Esophagus muscularis mucosa (tissue), 4 donors: ENCODE measurements at regions not wholly inside any gene's neighbourhood (a gene's known extent, or its start where the extent isn't known, plus 50 kb on each side); places are given as distances from the start of the nearest gene placed in this dataset.

Experiments used
- DNase-seq: peaks from one replicate; pipeline ENCODE4 v3.0.0-alpha.2; 2017; ENCODE audit errors: extremely low spot score
- H3K27ac ChIP-seq, 4 donors: fragments of 200-600 bp; sonication (generic); replicated peaks in 1 of 4; 1 replicate in 3 of 4; 2 replicates in 1 of 4; pipeline ENCODE4 v1.5.1; 2016 to 2019; ENCODE audit warnings: mild to moderate bottlenecking in 1 of 4
- H3K27me3 ChIP-seq, 4 donors: fragments of 200-600 bp; sonication (generic); one replicate each; pipeline versions ENCODE4 v1.5.1 to v1.6.0; 2016 to 2019
- H3K36me3 ChIP-seq, 4 donors: fragments of 200-600 bp; sonication (generic); one replicate each; pipeline ENCODE4 v1.5.1; 2016 to 2019
- H3K4me1 ChIP-seq, 4 donors: fragments of 200-600 bp; sonication (generic); one replicate each; pipeline ENCODE4 v1.5.1; 2016 to 2019
- H3K4me3 ChIP-seq, 4 donors: fragments of 200-600 bp; sonication (generic); 1 replicate in 2 of 4; 2 replicates in 2 of 4; pipeline ENCODE4 v1.5.1; 2016 to 2019; ENCODE audit warnings: mild to moderate bottlenecking in 4 of 4, moderate library complexity in 1 of 4
- H3K9me3 ChIP-seq, 4 donors: fragments of 200-600 bp; sonication (generic); 1 replicate in 3 of 4; 2 replicates in 1 of 4; pipeline ENCODE4 v1.5.1; 2016 to 2019
- CTCF ChIP-seq, 3 experiments: fragments of 200-600 bp in 2 of 3; fragments of 450-650 bp in 1 of 3; sonication (generic) in 2 of 3; IDR thresholded peaks; one replicate each; pipeline ENCODE4 v1.5.1; 2017 to 2019; ENCODE audit warnings: antibody characterized with exemption in 3 of 3, mild to moderate bottlenecking in 2 of 3, moderate library complexity in 1 of 3
- EP300 ChIP-seq: sonication (generic); formaldehyde crosslinking; IDR thresholded peaks from one replicate; pipeline ENCODE4 v1.6.1; 2017; ENCODE audit warnings: antibody characterized with exemption
- POLR2A ChIP-seq: fragments of 450-650 bp; IDR thresholded peaks from one replicate; pipeline ENCODE4 v1.6.1; 2017; ENCODE audit warnings: antibody characterized with exemption, moderate library complexity, mild to moderate bottlenecking, low read depth
- POLR2AphosphoS5 ChIP-seq, 2 donors: sonication (generic); formaldehyde crosslinking; IDR thresholded peaks; one replicate each; pipeline ENCODE4 v1.6.1; 2017; ENCODE audit warnings: antibody characterized with exemption in 2 of 2
- WGBS: methylation state at CpG from one replicate; pipeline ENCODE4 v1.1.5; 2018; 5-methylcytosine and 5-hydroxymethylcytosine counted together
- intact Hi-C: fragments of 100-400 bp; cut with DNase I; formaldehyde crosslinking; loops from one replicate; pipeline ENCODE4 v1.15.1; 2023

DNA sequence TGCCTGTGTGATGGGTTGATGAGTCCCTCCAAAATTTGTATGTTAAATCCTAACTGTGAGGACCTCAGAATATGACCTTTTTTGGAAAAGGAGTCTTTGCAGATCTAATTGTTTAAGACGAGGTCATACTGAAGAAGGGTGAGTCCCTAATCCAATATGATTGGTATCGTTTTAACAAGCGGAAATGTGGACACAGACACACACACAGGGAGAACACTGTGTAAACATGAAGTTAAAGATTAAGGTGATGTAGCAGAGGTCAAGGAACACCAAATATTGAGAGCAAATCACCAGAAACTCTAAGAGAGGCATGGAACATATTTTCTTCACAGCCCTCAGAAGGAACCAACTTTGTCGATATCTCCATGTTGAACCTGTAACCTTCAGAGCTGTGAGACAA lies 1106.7 kb downstream of the SLC6A15 start:
- Histone ChIP-seq H3K27me3 (no peaks in the 10 kb centered on the region), H3K4me1 (no peaks in the 10 kb centered on the region), H3K36me3 (no peaks in the 10 kb centered on the region), H3K9me3 (no peaks in the 10 kb centered on the region), H3K27ac (no peak overlapping the region), H3K4me3 (no peak overlapping the region)
- intact Hi-C loops: no loop called here
- no peak for TF ChIP-seq EP300
- TF ChIP-seq POLR2AphosphoS5 (IDR thresholded peaks at IDR 0.05): no peak
- TF ChIP-seq POLR2A: no peak
- TF ChIP-seq CTCF (IDR thresholded peaks at IDR 0.05): no peak
- 84% methylated on average over 4 of the region's 4 CpGs for WGBS
- no peak for DNase-seq

GRCh38 chr12:83805156-83805772 lies 1107.3 kb downstream of the SLC6A15 start:
- intact Hi-C loops: no loop called here
- Histone ChIP-seq H3K27ac (no peak overlapping the region), H3K27me3 (no peaks in the 10 kb centered on the region), H3K36me3 (no peaks in the 10 kb centered on the region), H3K4me3 (no peak overlapping the region), H3K9me3 (no peaks in the 10 kb centered on the region), H3K4me1 (no peaks in the 10 kb centered on the region)
- TF ChIP-seq EP300 (no peak), POLR2AphosphoS5 (IDR thresholded peaks at IDR 0.05) (no peak), POLR2A (no peak), CTCF (IDR thresholded peaks at IDR 0.05) (no peak)
- no peak for DNase-seq
- WGBS: 65% methylated on average over 4 of the region's 4 CpGs

- TF ChIP-seq POLR2A (no peak), POLR2AphosphoS5 (IDR thresholded peaks at IDR 0.05) (no peak), CTCF (IDR thresholded peaks at IDR 0.05) (no peak)
- Histone ChIP-seq H3K4me3 (no peak overlapping the region), H3K4me1 (no peaks in the 10 kb centered on the region), H3K36me3 (no peaks in the 10 kb centered on the region), H3K27me3 (no peaks in the 10 kb centered on the region), H3K27ac (no peak overlapping the region), H3K9me3 (no peaks in the 10 kb centered on the region)
- no peak for DNase-seq
- intact Hi-C loops: no loop called here
These were observed 1110.6 kb downstream of the SLC6A15 start for GRCh38 chr12:83801972-83802371.

GRCh38 chr12:83800022-83800421 lies 1112.6 kb downstream of the SLC6A15 start:
- TF ChIP-seq POLR2AphosphoS5 (IDR thresholded peaks at IDR 0.05) (no peak), CTCF (IDR thresholded peaks at IDR 0.05) (no peak), EP300 (no peak), POLR2A (no peak)
- intact Hi-C loops: no loop called here
- WGBS: 89% methylated on average over 2 of the region's 2 CpGs
- Histone ChIP-seq H3K36me3 (no peaks in the 10 kb centered on the region), H3K9me3 (no peaks in the 10 kb centered on the region), H3K27ac (no peak overlapping the region), H3K4me3 (no peak overlapping the region), H3K27me3 (no peaks in the 10 kb centered on the region), H3K4me1 (no peaks in the 10 kb centered on the region)
- no peak for DNase-seq

DNA sequence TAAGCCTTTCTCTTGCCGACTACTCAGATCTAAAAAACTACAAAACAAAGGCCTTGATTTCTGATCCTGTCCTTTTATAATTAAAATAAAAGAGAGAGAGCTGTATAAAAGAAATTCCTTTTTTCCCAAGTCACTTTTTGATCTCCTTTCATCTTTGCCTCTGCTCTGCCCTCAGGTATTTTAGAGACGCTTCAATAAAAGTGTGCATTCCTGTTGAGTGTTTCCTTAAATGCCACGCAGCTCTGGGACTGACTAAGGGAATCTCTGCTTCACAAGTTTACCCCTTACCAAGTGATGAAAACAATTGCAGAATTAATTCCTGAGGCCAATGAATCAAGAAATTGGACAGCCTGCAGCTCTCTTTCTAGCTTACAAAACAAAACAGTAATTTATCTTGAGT lies 1109.8 kb downstream of the TMTC2 start:
- Histone ChIP-seq H3K9me3 (no peaks in the 10 kb centered on the region), H3K4me3 (no peak overlapping the region), H3K27me3 (no peaks in the 10 kb centered on the region), H3K27ac (no peak overlapping the region), H3K36me3 (no peaks in the 10 kb centered on the region), H3K4me1 (no peaks in the 10 kb centered on the region)
- intact Hi-C loops: no loop called here
- WGBS: 69% methylated on average over 3 of the region's 3 CpGs
- DNase-seq: no peak
- TF ChIP-seq CTCF (IDR thresholded peaks at IDR 0.05) (no peak), EP300 (no peak), POLR2A (no peak)
